SU-DHL-6 (cell line): ENCODE measurements at regions not wholly inside any gene's neighbourhood (a gene's known extent, or its start where the extent isn't known, plus 50 kb on each side); places are given as distances from the start of the nearest gene placed in this dataset.

Source experiments
- H2AFZ ChIP-seq: fragments of 200-600 bp; sonication (generic); 2 replicates; pipeline ENCODE4 v1.6.1; 2014; ENCODE audit warnings: low read depth, mild to moderate bottlenecking, moderate library complexity, mixed read lengths, antibody characterized with exemption, low read length; ENCODE audit not compliant: severe bottlenecking
- H3F3A ChIP-seq: fragments of 200-600 bp; shearing (Covaris generic); 2 replicates; pipeline ENCODE4 v1.6.0; 2016; ENCODE audit warnings: antibody characterized with exemption, mild to moderate bottlenecking; ENCODE audit not compliant: insufficient read depth
- H3K27ac ChIP-seq: fragments of 200-600 bp; sonication (generic); 2 replicates; pipeline ENCODE4 v1.5.1; 2016; ENCODE audit warnings: low read depth, mild to moderate bottlenecking, low read length, moderate library complexity, mixed read lengths
- H3K27me3 ChIP-seq: fragments of 200-600 bp; sonication (generic), shearing (Covaris generic); 2 replicates; pipeline ENCODE4 v1.6.0; 2014; ENCODE audit warnings: mild to moderate bottlenecking, low read length
- H3K36me3 ChIP-seq: fragments of 200-600 bp; sonication (generic); 2 replicates; pipeline ENCODE4 v1.6.1; 2014; ENCODE audit warnings: mild to moderate bottlenecking, low read length, mixed read lengths
- H3K4me2 ChIP-seq: fragments of 300-600, 200-600 bp; shearing (Covaris generic), sonication (generic); 2 replicates; pipeline ENCODE4 v1.6.0; 2014; ENCODE audit warnings: low read length, low read depth, mild to moderate bottlenecking; ENCODE audit not compliant: poor library complexity, severe bottlenecking
- H3K4me3 ChIP-seq: fragments of 200-600 bp; sonication (generic); 2 replicates; pipeline ENCODE4 v1.5.1; 2014; ENCODE audit warnings: antibody characterized with exemption, low read length, mild to moderate bottlenecking, mixed read lengths; ENCODE audit not compliant: insufficient read depth, poor library complexity, severe bottlenecking
- H3K79me2 ChIP-seq: fragments of 200-600 bp; sonication (generic); 2 replicates; pipeline ENCODE4 v1.6.1; 2014; ENCODE audit warnings: mild to moderate bottlenecking, low read length, moderate library complexity; ENCODE audit not compliant: insufficient read depth
- H3K9ac ChIP-seq: fragments of 200-600 bp; sonication (generic); 2 replicates; pipeline ENCODE4 v1.7.0; 2014; ENCODE audit warnings: mild to moderate bottlenecking, low read length
- H3K9me2 ChIP-seq: fragments of 200-600 bp; sonication (generic); replicated peaks from 2 replicates; pipeline ENCODE4 v1.6.1; 2014; ENCODE audit warnings: low read length; ENCODE audit not compliant: insufficient read depth
- H3K9me3 ChIP-seq: fragments of 200-600 bp; sonication (generic); 2 replicates; pipeline ENCODE4 v1.6.1; 2014; ENCODE audit warnings: low read length, mixed read lengths; ENCODE audit not compliant: insufficient read depth
- H4K20me1 ChIP-seq: fragments of 200-600 bp; sonication (generic); 2 replicates; pipeline ENCODE4 v1.6.1; 2014; ENCODE audit warnings: low read depth, mild to moderate bottlenecking, antibody characterized with exemption, low read length, moderate library complexity, mixed read lengths
- CTCF ChIP-seq: fragments of 200-600 bp; sonication (generic); IDR thresholded peaks from one replicate; pipeline ENCODE4 v1.5.1; 2017; ENCODE audit warnings: antibody characterized with exemption, mild to moderate bottlenecking, low read length, moderate library complexity; ENCODE audit not compliant: insufficient read depth, poor library complexity, severe bottlenecking
- EZH2phosphoT487 ChIP-seq: fragments of 200-600 bp; sonication (generic), shearing (Covaris generic); conservative IDR thresholded peaks from 2 replicates; pipeline ENCODE4 v1.6.1; 2018; ENCODE audit warnings: mild to moderate bottlenecking, antibody characterized with exemption, low read length, moderate library complexity, mixed read lengths

- no peaks in the 10 kb centered on the region for H3K9me3 ChIP-seq
- no peak for TF ChIP-seq EZH2phosphoT487
- H4K20me1 ChIP-seq = no peaks in the 10 kb centered on the region
- H3K36me3 ChIP-seq = no peaks in the 10 kb centered on the region
- no peaks in the 10 kb centered on the region for H3K79me2 ChIP-seq
- H3K4me2 ChIP-seq = no peak overlapping the region
- H2AFZ ChIP-seq = no peak overlapping the region
- H3K9me2 ChIP-seq = no peaks in the 10 kb centered on the region
- H3F3A ChIP-seq = no peaks in the 10 kb centered on the region
- no peak overlapping the region for H3K4me3 ChIP-seq
- no peaks in the 10 kb centered on the region for H3K27me3 ChIP-seq
- no peak overlapping the region for H3K27ac ChIP-seq
- H3K9ac ChIP-seq = no peak overlapping the region
These were observed 264.9 kb downstream of the SUDS3 start for GRCh38 chr12:118641249-118641648.

- Histone ChIP-seq H3K4me3 (no peak overlapping the region), H3K36me3 (no peaks in the 10 kb centered on the region), H3K9me2 (no peaks in the 10 kb centered on the region), H3K27me3 (no peaks in the 10 kb centered on the region), H2AFZ (no peak overlapping the region), H3K79me2 (no peaks in the 10 kb centered on the region), H3K4me2 (no peak overlapping the region), H3K27ac (no peak overlapping the region), H3K9ac (no peak overlapping the region), H3K9me3 (no peaks in the 10 kb centered on the region), H3F3A (no peaks in the 10 kb centered on the region), H4K20me1 (no peaks in the 10 kb centered on the region)
- TF ChIP-seq CTCF (no peak), EZH2phosphoT487 (no peak)
These were observed 268.9 kb downstream of the SUDS3 start for GRCh38 chr12:118645219-118645618.

GRCh38 chr12:118649765-118650585, 273.6 kb downstream of the SUDS3 start:
- Histone ChIP-seq H4K20me1 (no peaks in the 10 kb centered on the region), H3K9ac (no peak overlapping the region), H2AFZ (no peak overlapping the region), H3K27ac (no peak overlapping the region), H3K4me3 (no peak overlapping the region), H3K36me3 (no peaks in the 10 kb centered on the region), H3K9me3 (no peaks in the 10 kb centered on the region), H3F3A (no peaks in the 10 kb centered on the region), H3K79me2 (no peaks in the 10 kb centered on the region), H3K9me2 (no peaks in the 10 kb centered on the region), H3K27me3 (no peaks in the 10 kb centered on the region), H3K4me2 (no peak overlapping the region)
- TF ChIP-seq CTCF (no peak), EZH2phosphoT487 (no peak)

- Histone ChIP-seq H3K4me2 (no peak overlapping the region), H3K9me3 (no peaks in the 10 kb centered on the region), H3K79me2 (no peaks in the 10 kb centered on the region), H3K9me2 (no peaks in the 10 kb centered on the region), H3F3A (no peaks in the 10 kb centered on the region), H3K4me3 (no peak overlapping the region), H2AFZ (no peak overlapping the region), H3K36me3 (no peaks in the 10 kb centered on the region), H3K27me3 (no peaks in the 10 kb centered on the region), H4K20me1 (no peaks in the 10 kb centered on the region), H3K27ac (no peak overlapping the region), H3K9ac (no peak overlapping the region)
- no peak for TF ChIP-seq EZH2phosphoT487
- TF ChIP-seq CTCF = no peak
These were observed 274.2 kb downstream of the SUDS3 start for GRCh38 chr12:118650586-118650960.
